ENCODE measurements at regions not wholly inside any gene's neighbourhood (a gene's known extent, or its start where the extent isn't known, plus 50 kb on each side); places are given as distances from the start of the nearest gene placed in this dataset.

DNA sequence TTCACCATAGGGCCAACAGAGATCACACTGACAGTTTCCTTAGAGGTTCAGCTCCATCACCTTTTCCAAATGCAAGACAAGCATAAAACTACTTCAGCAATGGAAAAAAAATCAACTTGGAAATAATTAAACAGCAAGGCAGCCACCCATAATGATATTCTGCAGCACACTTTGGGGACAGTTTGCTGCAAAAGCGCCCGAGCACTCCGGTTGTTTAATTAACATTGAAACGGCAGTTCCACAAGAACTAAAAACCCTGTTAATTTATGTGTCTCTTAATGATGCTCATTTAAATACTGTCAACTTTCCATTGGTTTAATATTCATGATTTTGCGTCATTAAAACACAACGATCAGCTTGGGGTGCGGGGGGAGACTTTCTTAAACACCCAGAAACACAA lies 153.2 kb downstream of the ELAVL4 start:
- TF ChIP-seq CEBPB (IDR thresholded peaks at IDR 0.05) (no peak), ZBTB7A (IDR thresholded peaks at IDR 0.05; ENCODE audit: low read depth) (no peak), TAF1 (IDR thresholded peaks at IDR 0.05; ENCODE audit: low read depth) (no peak), EP300 (IDR thresholded peaks at IDR 0.05; ENCODE audit: borderline replicate concordance) (no peak), CREB1 (IDR thresholded peaks at IDR 0.05; ENCODE audit: low read depth) (no peak), NFIC (IDR thresholded peaks at IDR 0.05) (no peak)
- TF ChIP-seq, protein P1, sequence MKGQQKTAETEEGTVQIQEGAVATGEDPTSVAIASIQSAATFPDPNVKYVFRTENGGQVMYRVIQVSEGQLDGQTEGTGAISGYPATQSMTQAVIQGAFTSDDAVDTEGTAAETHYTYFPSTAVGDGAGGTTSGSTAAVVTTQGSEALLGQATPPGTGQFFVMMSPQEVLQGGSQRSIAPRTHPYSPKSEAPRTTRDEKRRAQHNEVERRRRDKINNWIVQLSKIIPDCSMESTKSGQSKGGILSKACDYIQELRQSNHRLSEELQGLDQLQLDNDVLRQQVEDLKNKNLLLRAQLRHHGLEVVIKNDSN (IDR thresholded peaks at IDR 0.05), result no peak
- TF ChIP-seq, protein P2, sequence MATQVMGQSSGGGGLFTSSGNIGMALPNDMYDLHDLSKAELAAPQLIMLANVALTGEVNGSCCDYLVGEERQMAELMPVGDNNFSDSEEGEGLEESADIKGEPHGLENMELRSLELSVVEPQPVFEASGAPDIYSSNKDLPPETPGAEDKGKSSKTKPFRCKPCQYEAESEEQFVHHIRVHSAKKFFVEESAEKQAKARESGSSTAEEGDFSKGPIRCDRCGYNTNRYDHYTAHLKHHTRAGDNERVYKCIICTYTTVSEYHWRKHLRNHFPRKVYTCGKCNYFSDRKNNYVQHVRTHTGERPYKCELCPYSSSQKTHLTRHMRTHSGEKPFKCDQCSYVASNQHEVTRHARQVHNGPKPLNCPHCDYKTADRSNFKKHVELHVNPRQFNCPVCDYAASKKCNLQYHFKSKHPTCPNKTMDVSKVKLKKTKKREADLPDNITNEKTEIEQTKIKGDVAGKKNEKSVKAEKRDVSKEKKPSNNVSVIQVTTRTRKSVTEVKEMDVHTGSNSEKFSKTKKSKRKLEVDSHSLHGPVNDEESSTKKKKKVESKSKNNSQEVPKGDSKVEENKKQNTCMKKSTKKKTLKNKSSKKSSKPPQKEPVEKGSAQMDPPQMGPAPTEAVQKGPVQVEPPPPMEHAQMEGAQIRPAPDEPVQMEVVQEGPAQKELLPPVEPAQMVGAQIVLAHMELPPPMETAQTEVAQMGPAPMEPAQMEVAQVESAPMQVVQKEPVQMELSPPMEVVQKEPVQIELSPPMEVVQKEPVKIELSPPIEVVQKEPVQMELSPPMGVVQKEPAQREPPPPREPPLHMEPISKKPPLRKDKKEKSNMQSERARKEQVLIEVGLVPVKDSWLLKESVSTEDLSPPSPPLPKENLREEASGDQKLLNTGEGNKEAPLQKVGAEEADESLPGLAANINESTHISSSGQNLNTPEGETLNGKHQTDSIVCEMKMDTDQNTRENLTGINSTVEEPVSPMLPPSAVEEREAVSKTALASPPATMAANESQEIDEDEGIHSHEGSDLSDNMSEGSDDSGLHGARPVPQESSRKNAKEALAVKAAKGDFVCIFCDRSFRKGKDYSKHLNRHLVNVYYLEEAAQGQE (IDR thresholded peaks at IDR 0.05; ENCODE audit: low read depth), result no peak

DNA sequence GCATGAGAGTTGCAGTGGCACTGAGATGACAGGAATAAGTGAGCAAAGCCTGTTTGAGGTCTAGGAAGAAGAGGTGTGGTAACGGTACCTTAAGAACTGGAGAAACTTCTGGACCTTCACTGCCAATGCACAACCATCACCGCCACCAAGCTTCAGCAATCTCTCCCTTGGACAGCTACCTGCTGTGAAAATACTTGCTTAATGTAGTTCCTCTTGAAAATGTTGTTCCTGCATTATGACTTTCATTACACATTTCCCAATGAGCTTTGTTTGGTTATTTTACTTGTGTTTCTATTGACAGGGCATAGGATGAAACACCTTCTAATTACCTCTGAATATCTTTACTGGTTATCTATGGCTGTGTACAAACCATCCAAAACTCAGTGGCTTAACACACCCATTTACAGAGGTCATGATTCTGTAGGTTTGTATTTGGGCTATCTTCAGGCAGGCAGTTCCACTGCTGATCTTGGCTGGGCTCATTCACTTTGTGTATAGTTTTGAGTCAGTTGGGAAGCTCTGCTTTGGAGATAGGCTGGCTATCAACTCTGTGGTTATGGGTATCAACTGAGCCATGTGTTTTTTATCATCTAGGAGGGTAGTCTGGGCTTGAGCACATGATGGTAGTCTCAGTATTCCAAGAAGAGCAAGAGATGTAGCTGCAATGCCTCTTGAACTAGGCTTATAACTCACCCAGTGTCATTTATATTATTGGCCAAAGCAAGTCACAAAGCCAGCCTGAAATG lies 149.4 kb downstream of the ELAVL4 start:
- TF ChIP-seq, protein P2 (IDR thresholded peaks at IDR 0.05; ENCODE audit: low read depth), result peak; percentile 65
- TF ChIP-seq CEBPB (IDR thresholded peaks at IDR 0.05), result no peak

DNA sequence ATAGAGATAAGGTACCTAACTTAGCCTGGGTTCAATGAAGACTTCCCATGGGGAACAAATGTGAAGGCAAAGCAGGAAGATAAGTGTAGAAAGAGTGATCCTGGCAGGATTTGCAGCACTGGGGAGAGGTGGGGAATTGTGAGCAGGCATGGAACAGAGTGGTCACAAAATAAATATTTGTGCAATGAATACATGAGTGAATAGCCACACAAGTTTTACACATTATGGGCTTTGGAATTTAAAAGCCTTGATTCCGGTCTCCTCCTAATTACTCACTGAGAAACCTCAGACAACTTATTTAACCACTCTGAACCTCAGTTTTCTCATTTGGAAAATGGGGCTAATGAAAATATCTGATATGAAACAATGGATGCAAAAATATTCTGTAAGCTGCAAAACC lies 148.3 kb downstream of the ELAVL4 start:
- TF ChIP-seq CEBPB (IDR thresholded peaks at IDR 0.05), result no peak
- TF ChIP-seq, protein P1 (IDR thresholded peaks at IDR 0.05), result no peak
- TF ChIP-seq, protein P2 (IDR thresholded peaks at IDR 0.05; ENCODE audit: low read depth), result no peak
- TF ChIP-seq, protein P3, sequence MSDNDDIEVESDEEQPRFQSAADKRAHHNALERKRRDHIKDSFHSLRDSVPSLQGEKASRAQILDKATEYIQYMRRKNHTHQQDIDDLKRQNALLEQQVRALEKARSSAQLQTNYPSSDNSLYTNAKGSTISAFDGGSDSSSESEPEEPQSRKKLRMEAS (IDR thresholded peaks at IDR 0.05), result no peak
- no peak for TF ChIP-seq TEAD4 (IDR thresholded peaks at IDR 0.05)
- TF ChIP-seq NFIC (IDR thresholded peaks at IDR 0.05), result no peak
